Spleen (tissue), 7 donors: ENCODE measurements at regions not wholly inside any gene's neighbourhood (a gene's known extent, or its start where the extent isn't known, plus 50 kb on each side); places are given as distances from the start of the nearest gene placed in this dataset.

Experiments used
- CTCF ChIP-seq, 11 experiments: fragments of 200-600 bp in 7 of 11; fragments of 450-650 bp in 4 of 11; sonication (generic) in 4 of 11; IDR thresholded peaks in 8 of 11; conservative IDR thresholded peaks in 3 of 11; 1 replicate in 7 of 11; 2 replicates in 4 of 11; pipeline versions ENCODE4 v1.4.0 to v1.8.0; 2016 to 2021; ENCODE audit warnings: antibody characterized with exemption in 11 of 11, inconsistent platforms in 4 of 11, mild to moderate bottlenecking in 1 of 11
- POLR2A ChIP-seq, 3 donors: fragments of 450-650 bp; IDR thresholded peaks; one replicate each; pipeline ENCODE4 v1.5.1; 2017; ENCODE audit warnings: antibody characterized with exemption in 3 of 3, mild to moderate bottlenecking in 1 of 3
- POLR2AphosphoS5 ChIP-seq, 3 donors: sonication (generic); formaldehyde crosslinking; IDR thresholded peaks; one replicate each; pipeline ENCODE4 v1.5.1; 2017; ENCODE audit warnings: antibody characterized with exemption in 3 of 3
- donor health status: DM: no; HTN: no; CAD: no; lungs with moderate emphysema.
- donor health status: DM: no; HTN: no; CAD: no.
- donor health status: DM: no; HTN: no; CAD: no.

GRCh38 chr15:56866803-56867202 is 51.6 kb upstream of the TCF12 start:
- TF ChIP-seq CTCF (IDR thresholded peaks at IDR 0.05 in 8 of 11, conservative IDR thresholded peaks at IDR 0.05 in 3 of 11): no peak
- no peak for TF ChIP-seq POLR2AphosphoS5 (IDR thresholded peaks at IDR 0.05)
- no peak for TF ChIP-seq POLR2A (IDR thresholded peaks at IDR 0.05)
